HG03066 (cell line): ENCODE measurements at regions not wholly inside any gene's neighbourhood (a gene's known extent, or its start where the extent isn't known, plus 50 kb on each side); places are given as distances from the start of the nearest gene placed in this dataset.
"Not testable (repeated sequence)": the region's sequence is repeated elsewhere in the genome, so short reads cannot be mapped to it uniquely, and the experiment has no call there.

Experiments used
- ATAC-seq: cut with Tn5 transposase; IDR thresholded peaks from one replicate; pipeline ENCODE4 v1.9.1; 2021; ENCODE audit warnings: low read depth; ENCODE audit not compliant: unreplicated experiment

DNA sequence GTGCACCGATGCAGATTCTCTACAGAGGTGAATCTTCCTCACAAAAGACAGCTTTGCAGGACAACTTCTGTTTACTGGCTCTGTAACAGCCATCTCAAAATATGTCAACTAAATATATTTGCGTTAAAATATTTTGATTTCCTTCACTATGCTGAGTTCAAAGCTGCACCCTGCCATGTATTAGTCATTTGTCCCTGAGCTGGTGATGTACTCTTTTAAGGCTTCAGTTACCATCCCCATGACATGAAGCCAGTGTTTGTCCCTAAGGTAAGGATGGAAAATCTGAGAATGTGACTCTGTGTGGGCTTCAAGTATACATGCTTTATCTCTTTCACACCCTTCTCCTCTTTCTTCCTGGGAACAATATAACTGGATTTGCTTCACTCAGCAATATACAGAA is 70.2 kb upstream of the BTG3 start:
- no peak for ATAC-seq

DNA sequence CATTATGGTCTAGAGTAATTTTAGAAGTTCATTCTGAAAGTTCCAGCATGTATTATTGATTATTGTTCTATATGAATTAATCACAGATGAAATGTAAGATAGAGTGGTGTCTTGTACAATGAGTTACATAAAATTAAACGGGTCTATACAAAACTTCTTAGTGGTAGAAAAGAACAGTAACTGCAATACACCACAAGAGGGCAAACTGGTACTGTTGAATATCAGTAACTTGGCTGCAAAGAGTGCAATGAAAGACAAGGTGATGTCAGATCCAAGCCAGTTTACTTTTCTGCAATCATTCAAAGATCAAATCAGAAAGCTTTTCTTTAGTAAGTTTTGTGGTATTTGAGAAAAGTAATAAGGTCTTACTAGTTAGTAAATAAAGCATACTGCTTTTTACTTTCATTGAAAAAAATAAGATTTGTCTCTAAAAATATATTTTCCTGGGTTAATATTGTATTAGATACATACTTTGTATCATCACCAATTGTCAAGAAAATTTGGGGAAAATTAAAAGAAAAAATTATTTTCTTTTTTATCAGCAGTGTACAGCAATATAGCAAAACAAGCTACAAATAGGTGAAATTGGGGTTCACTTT is 66.4 kb upstream of the BTG3 start:
- no peak for ATAC-seq

DNA sequence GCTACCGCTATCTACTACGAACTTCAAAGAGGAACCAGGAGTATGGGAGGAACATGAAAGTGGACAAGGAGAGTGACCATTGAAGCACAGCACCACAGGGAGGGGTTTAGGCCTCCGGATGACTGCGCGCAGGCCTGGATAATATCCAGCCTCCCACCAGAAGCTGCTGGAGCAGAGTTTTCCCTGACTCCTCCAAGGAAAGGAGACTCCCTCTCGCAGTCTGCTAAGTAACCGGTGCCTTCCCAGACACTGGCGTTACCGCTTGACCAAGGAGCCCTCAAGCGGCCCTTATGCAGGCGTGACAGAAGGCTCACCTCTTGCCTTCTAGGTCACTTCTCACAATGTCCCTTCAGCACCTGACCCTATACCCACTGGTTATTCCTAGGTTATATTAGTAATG is 64.2 kb upstream of the BTG3 start:
- ATAC-seq = not testable (repeated sequence)

DNA sequence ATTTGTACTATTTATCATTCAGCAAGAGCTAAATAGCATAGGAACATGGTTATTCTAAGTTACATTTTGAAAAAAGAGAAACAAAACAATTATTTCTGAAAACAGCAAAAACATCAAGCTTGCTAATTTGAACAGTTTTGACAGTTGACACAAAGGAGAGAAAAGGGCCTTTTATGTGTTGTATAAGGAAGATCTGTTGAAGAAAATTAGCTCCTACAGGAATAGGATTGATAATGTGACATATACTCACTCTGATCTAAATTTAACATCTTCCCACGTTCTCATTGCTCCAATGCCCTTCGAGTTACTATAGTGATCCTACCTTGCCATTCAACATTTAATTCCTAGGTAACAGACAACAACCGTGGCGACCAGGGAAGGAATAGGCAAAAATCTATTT is 61.4 kb upstream of the BTG3 start:
- no peak for ATAC-seq

DNA sequence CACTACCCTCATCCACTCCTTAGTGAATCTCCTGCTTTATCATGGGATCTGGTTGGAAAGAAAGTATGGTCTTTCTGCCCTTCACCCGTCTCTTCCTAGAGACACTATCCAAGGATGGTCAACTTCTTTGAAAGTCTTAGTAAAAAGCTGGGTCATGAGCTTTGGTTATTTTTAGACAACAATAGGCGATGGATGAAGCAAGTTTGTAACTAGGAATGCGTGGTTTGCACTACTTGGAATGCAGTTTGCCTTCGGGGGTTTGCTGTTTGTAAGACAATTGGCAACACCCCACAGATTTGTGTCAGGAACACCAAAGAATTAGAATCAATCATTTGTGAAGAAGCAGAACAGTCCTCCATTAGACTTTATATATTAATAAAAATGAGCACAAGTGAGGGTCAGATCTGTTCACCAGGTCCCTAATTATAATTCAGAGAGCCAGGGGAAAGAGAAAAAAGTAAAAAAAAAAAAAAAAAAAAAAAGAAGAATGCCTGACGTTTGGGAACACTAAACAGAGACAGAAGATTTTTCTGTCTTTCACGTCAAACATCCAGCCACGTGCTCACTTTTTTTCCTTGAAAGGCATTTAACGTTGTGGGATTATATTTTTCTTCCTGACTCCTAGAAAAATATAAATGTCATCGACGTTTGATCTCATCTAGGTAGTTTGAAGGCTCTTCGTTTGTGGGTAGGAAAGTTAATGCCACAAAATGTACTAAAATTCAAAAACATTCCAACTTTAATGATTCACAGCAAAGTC is 60.7 kb upstream of the BTG3 start:
- no peak for ATAC-seq

DNA sequence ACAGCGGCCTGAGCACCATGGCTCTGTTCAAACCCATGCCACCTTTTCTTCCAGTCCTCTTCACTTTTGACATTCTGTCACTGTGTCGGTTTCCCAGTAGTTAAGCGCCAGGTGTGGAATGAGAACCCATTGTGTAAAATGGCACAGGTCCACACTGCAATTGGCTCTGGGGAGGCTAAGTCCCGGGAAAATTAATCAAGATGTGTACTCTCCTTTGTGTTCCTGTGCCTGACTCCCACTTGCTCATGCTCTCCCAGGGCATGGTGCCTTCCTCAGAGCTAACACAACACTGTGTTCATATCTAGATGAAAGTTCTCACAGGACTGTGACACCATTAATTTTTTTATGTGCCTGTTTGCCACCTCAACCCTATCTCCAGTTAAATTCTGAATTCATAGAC is 59.0 kb upstream of the BTG3 start:
- no peak for ATAC-seq

DNA sequence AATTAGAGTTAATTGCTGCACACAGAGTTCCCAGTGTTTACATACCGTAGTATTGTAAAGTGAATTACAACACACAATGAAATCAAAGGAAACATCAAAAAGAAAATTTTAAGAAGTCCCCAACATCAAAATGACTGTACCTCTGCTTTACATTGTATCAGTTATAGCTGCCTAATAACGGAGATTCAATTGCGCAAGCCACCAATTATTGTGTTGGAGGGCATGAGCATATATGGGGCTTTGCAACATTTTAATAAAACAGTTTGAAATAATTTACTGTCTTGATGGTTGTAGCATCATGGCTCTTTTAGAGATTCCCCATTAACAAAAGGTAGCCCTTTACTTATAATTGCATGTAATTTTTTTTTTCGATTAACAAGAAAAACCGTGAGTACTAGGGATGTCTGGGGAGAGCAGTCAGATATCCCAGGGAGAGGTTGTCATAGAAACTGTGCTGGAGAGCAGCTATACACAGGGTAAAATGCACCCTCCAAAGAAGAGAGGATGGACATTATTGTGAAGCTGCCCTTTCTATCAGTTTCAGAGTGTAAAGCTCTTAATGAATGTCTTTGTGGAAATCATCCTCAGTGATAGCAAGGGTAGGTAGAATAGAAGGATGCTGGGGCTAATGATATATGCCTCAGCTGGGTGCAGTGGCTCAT is 55.9 kb upstream of the BTG3 start:
- no peak for ATAC-seq

DNA sequence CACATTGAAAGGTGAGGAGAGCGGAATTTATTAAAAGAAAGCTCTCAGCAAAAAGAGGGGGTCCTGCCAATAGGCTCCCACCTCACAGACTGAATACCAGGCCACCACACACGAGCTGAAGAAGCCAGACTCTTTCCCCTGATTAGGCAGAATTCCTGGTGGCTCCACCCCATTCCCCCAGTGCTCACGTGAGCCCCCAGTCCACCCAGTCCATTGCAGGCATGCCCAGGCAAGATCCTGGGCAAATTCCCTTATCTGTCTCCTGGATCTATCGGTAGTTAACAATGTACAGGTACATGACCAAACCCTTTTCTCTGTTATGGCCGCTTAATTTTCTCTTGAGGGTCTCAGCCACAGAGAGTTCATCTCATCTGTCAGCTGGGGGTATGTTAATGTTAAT is 54.6 kb upstream of the BTG3 start:
- ATAC-seq = no peak
